ENCODE measurements at regions not wholly inside any gene's neighbourhood (a gene's known extent, or its start where the extent isn't known, plus 50 kb on each side); places are given as distances from the start of the nearest gene placed in this dataset.

DNA sequence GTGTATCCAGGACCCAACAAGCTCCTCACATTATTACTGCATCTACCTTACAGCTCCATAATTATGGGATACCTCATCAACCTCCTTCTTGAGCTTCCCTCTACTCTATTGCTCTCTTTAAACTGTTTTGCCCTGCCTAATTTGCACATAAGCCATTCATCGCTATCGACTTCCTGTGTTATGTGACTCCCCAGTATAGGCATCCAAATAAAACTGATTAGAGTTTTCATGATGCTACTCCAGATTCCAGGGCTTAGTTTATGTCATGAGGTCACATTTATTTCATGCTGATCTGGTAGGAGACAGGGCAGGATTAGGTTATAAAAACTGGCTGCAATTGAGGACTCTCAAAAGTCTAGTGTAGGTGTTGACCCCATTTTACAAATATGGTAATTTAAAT, 569.9 kb upstream of the MGAT4C start:
- DNase-seq, result no peak
- no peak overlapping the region for H3K4me2 ChIP-seq (ENCODE audit: low read length, poor library complexity, severe bottlenecking)
- no peak overlapping the region for H4K8ac ChIP-seq (ENCODE audit: low read length)
- H3K9me3 ChIP-seq (ENCODE audit: control insufficient read depth, low read length), result no peaks in the 10 kb centered on the region
- no peak overlapping the region for H3K4me3 ChIP-seq (ENCODE audit: insufficient read depth in 1 of 2, low read depth in 1 of 2, low read length in 2 of 2)
- no peak overlapping the region for H3K23ac ChIP-seq (ENCODE audit: low read length in 2 of 2)
- H2AFZ ChIP-seq (ENCODE audit: low read depth, low read length), result no peak overlapping the region
- no peak overlapping the region for H3K14ac ChIP-seq (ENCODE audit: low read length in 2 of 2)
- H3K18ac ChIP-seq (ENCODE audit: low read depth in 1 of 2, low read length in 2 of 2), result no peak overlapping the region
- H3K79me1 ChIP-seq (replicated peaks; ENCODE audit: low read length, poor library complexity, severe bottlenecking), result no peaks in the 10 kb centered on the region
- H4K91ac ChIP-seq (ENCODE audit: low read length), result no peak overlapping the region
- H2AK5ac ChIP-seq (ENCODE audit: low read length, severe bottlenecking), result no peak overlapping the region
- no peak overlapping the region for H3K9ac ChIP-seq (ENCODE audit: low read length)
- H2BK5ac ChIP-seq (ENCODE audit: low read depth, low read length, poor library complexity, severe bottlenecking), result no peak overlapping the region
- H3K4ac ChIP-seq (ENCODE audit: low read depth in 1 of 2, low read length in 2 of 2), result no peak overlapping the region
- no peaks in the 10 kb centered on the region for H3K4me1 ChIP-seq (ENCODE audit: control insufficient read depth, insufficient read depth, low read depth, low read length)
- no peak overlapping the region for H3K27ac ChIP-seq (ENCODE audit: low read length, poor library complexity, severe bottlenecking)
- no peaks in the 10 kb centered on the region for H3K27me3 ChIP-seq (ENCODE audit: control insufficient read depth in 1 of 2, insufficient read depth in 1 of 2, low read length in 2 of 2)
- H2BK120ac ChIP-seq (ENCODE audit: low read depth, low read length), result no peak overlapping the region
- no peak overlapping the region for H2BK15ac ChIP-seq (ENCODE audit: low read depth, poor library complexity, severe bottlenecking)
- H3K36me3 ChIP-seq (ENCODE audit: control insufficient read depth in 1 of 2, insufficient read depth in 2 of 2, low read depth in 1 of 2, low read length in 2 of 2), result no peaks in the 10 kb centered on the region
- H2BK12ac ChIP-seq (ENCODE audit: low read length in 2 of 2), result no peak overlapping the region
- WGBS, result 100% methylated on average over 2 of the region's 2 CpGs

- no peak overlapping the region for H4K91ac ChIP-seq (ENCODE audit: low read length)
- no peaks in the 10 kb centered on the region for H3K4me1 ChIP-seq (ENCODE audit: control insufficient read depth, insufficient read depth, low read depth, low read length)
- no peaks in the 10 kb centered on the region for H3K36me3 ChIP-seq (ENCODE audit: control insufficient read depth in 1 of 2, insufficient read depth in 2 of 2, low read depth in 1 of 2, low read length in 2 of 2)
- no peak overlapping the region for H3K9ac ChIP-seq (ENCODE audit: low read length)
- no peak overlapping the region for H3K4me3 ChIP-seq (ENCODE audit: insufficient read depth in 1 of 2, low read depth in 1 of 2, low read length in 2 of 2)
- no peak overlapping the region for H3K4me2 ChIP-seq (ENCODE audit: low read length, poor library complexity, severe bottlenecking)
- H2AK5ac ChIP-seq (ENCODE audit: low read length, severe bottlenecking), result no peak overlapping the region
- H2AFZ ChIP-seq (ENCODE audit: low read depth, low read length), result no peak overlapping the region
- H2BK12ac ChIP-seq (ENCODE audit: low read length in 2 of 2), result no peak overlapping the region
- no peak overlapping the region for H2BK5ac ChIP-seq (ENCODE audit: low read depth, low read length, poor library complexity, severe bottlenecking)
- no peak for DNase-seq
- no peak overlapping the region for H4K8ac ChIP-seq (ENCODE audit: low read length)
- no CpG with 5 or more reads among the region's 1 CpG for WGBS
- H3K14ac ChIP-seq (ENCODE audit: low read length in 2 of 2), result no peak overlapping the region
- H2BK120ac ChIP-seq (ENCODE audit: low read depth, low read length), result no peak overlapping the region
- H3K18ac ChIP-seq (ENCODE audit: low read depth in 1 of 2, low read length in 2 of 2), result no peak overlapping the region
- H3K9me3 ChIP-seq (ENCODE audit: control insufficient read depth, low read length), result peaks cover 2% of the 10 kb centered on the region
- H3K27me3 ChIP-seq (ENCODE audit: control insufficient read depth in 1 of 2, insufficient read depth in 1 of 2, low read length in 2 of 2), result no peaks in the 10 kb centered on the region
- H3K27ac ChIP-seq (ENCODE audit: low read length, poor library complexity, severe bottlenecking), result no peak overlapping the region
- H3K79me1 ChIP-seq (replicated peaks; ENCODE audit: low read length, poor library complexity, severe bottlenecking), result no peaks in the 10 kb centered on the region
- H3K4ac ChIP-seq (ENCODE audit: low read depth in 1 of 2, low read length in 2 of 2), result no peak overlapping the region
- H2BK15ac ChIP-seq (ENCODE audit: low read depth, poor library complexity, severe bottlenecking), result no peak overlapping the region
- no peak overlapping the region for H3K23ac ChIP-seq (ENCODE audit: low read length in 2 of 2)
These were observed 545.2 kb upstream of the MGAT4C start for GRCh38 chr12:86801439-86801838.

- no peaks in the 10 kb centered on the region for H3K79me1 ChIP-seq (replicated peaks; ENCODE audit: low read length, poor library complexity, severe bottlenecking)
- H3K27me3 ChIP-seq (ENCODE audit: control insufficient read depth in 1 of 2, insufficient read depth in 1 of 2, low read length in 2 of 2), result no peaks in the 10 kb centered on the region
- DNase-seq, result no peak
- no peak overlapping the region for H3K4ac ChIP-seq (ENCODE audit: low read depth in 1 of 2, low read length in 2 of 2)
- no peak overlapping the region for H2BK5ac ChIP-seq (ENCODE audit: low read depth, low read length, poor library complexity, severe bottlenecking)
- no peak overlapping the region for H2BK12ac ChIP-seq (ENCODE audit: low read length in 2 of 2)
- H3K9ac ChIP-seq (ENCODE audit: low read length), result no peak overlapping the region
- H3K9me3 ChIP-seq (ENCODE audit: control insufficient read depth, low read length), result peaks cover 2% of the 10 kb centered on the region
- no peaks in the 10 kb centered on the region for H3K4me1 ChIP-seq (ENCODE audit: control insufficient read depth, insufficient read depth, low read depth, low read length)
- no peaks in the 10 kb centered on the region for H3K36me3 ChIP-seq (ENCODE audit: control insufficient read depth in 1 of 2, insufficient read depth in 2 of 2, low read depth in 1 of 2, low read length in 2 of 2)
- no peak overlapping the region for H2AFZ ChIP-seq (ENCODE audit: low read depth, low read length)
- no peak overlapping the region for H2BK120ac ChIP-seq (ENCODE audit: low read depth, low read length)
- H3K23ac ChIP-seq (ENCODE audit: low read length in 2 of 2), result no peak overlapping the region
- H3K18ac ChIP-seq (ENCODE audit: low read depth in 1 of 2, low read length in 2 of 2), result no peak overlapping the region
- WGBS, result 100% methylated on average over 1 of the region's 2 CpGs
- H3K27ac ChIP-seq (ENCODE audit: low read length, poor library complexity, severe bottlenecking), result no peak overlapping the region
- no peak overlapping the region for H3K4me3 ChIP-seq (ENCODE audit: insufficient read depth in 1 of 2, low read depth in 1 of 2, low read length in 2 of 2)
- H2AK5ac ChIP-seq (ENCODE audit: low read length, severe bottlenecking), result no peak overlapping the region
- no peak overlapping the region for H3K4me2 ChIP-seq (ENCODE audit: low read length, poor library complexity, severe bottlenecking)
- H4K91ac ChIP-seq (ENCODE audit: low read length), result no peak overlapping the region
- H3K14ac ChIP-seq (ENCODE audit: low read length in 2 of 2), result no peak overlapping the region
- H4K8ac ChIP-seq (ENCODE audit: low read length), result no peak overlapping the region
- H2BK15ac ChIP-seq (ENCODE audit: low read depth, poor library complexity, severe bottlenecking), result no peak overlapping the region
These were observed 543.4 kb upstream of the MGAT4C start for GRCh38 chr12:86799616-86800015.

DNA sequence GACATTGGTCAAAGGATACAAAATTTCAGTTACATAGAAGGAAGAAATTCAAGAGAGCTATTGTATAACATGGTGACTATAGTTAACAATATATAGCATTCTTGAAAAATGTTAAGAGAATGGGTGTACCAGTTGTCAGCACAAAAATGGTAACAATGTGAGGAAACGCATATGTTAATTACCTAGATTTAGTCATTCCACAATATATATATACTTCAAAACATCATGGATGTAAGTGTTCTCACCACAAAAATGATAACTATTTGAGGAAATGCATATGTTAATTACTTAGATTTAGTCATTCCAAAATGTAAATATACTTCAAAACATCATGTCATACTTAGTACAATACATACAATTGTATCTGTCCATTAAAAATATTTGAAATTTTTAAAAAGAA, 540.4 kb upstream of the MGAT4C start:
- H3K4me3 ChIP-seq (ENCODE audit: insufficient read depth in 1 of 2, low read depth in 1 of 2, low read length in 2 of 2), result no peak overlapping the region
- no peak overlapping the region for H3K9ac ChIP-seq (ENCODE audit: low read length)
- no CpG with 5 or more reads among the region's 1 CpG for WGBS
- no peak overlapping the region for H3K23ac ChIP-seq (ENCODE audit: low read length in 2 of 2)
- no peaks in the 10 kb centered on the region for H3K9me3 ChIP-seq (ENCODE audit: control insufficient read depth, low read length)
- no peak overlapping the region for H3K4me2 ChIP-seq (ENCODE audit: low read length, poor library complexity, severe bottlenecking)
- no peak overlapping the region for H2AFZ ChIP-seq (ENCODE audit: low read depth, low read length)
- H2BK5ac ChIP-seq (ENCODE audit: low read depth, low read length, poor library complexity, severe bottlenecking), result no peak overlapping the region
- DNase-seq, result no peak
- H4K91ac ChIP-seq (ENCODE audit: low read length), result no peak overlapping the region
- H3K36me3 ChIP-seq (ENCODE audit: control insufficient read depth in 1 of 2, insufficient read depth in 2 of 2, low read depth in 1 of 2, low read length in 2 of 2), result no peaks in the 10 kb centered on the region
- no peak overlapping the region for H3K4ac ChIP-seq (ENCODE audit: low read depth in 1 of 2, low read length in 2 of 2)
- H3K27me3 ChIP-seq (ENCODE audit: control insufficient read depth in 1 of 2, insufficient read depth in 1 of 2, low read length in 2 of 2), result no peaks in the 10 kb centered on the region
- no peak overlapping the region for H2BK15ac ChIP-seq (ENCODE audit: low read depth, poor library complexity, severe bottlenecking)
- H3K27ac ChIP-seq (ENCODE audit: low read length, poor library complexity, severe bottlenecking), result no peak overlapping the region
- H2AK5ac ChIP-seq (ENCODE audit: low read length, severe bottlenecking), result no peak overlapping the region
- no peak overlapping the region for H3K14ac ChIP-seq (ENCODE audit: low read length in 2 of 2)
- no peaks in the 10 kb centered on the region for H3K4me1 ChIP-seq (ENCODE audit: control insufficient read depth, insufficient read depth, low read depth, low read length)
- no peak overlapping the region for H2BK12ac ChIP-seq (ENCODE audit: low read length in 2 of 2)
- H2BK120ac ChIP-seq (ENCODE audit: low read depth, low read length), result no peak overlapping the region
- H4K8ac ChIP-seq (ENCODE audit: low read length), result no peak overlapping the region
- no peaks in the 10 kb centered on the region for H3K79me1 ChIP-seq (replicated peaks; ENCODE audit: low read length, poor library complexity, severe bottlenecking)
- no peak overlapping the region for H3K18ac ChIP-seq (ENCODE audit: low read depth in 1 of 2, low read length in 2 of 2)

Data from mesenchymal stem cell (in vitro differentiated cells and primary cell).